T47D (cell line): ENCODE measurements at regions not wholly inside any gene's neighbourhood (a gene's known extent, or its start where the extent isn't known, plus 50 kb on each side); places are given as distances from the start of the nearest gene placed in this dataset.

Experiments
- DNase-seq, 2 experiments: peaks; one replicate each; pipeline versions ENCODE4 v3.0.0 to v3.0.0-alpha.2; 2011 to 2012; ENCODE audit warnings: low read depth in 1 of 2, low spot score in 1 of 2
- JUND ChIP-seq: IDR thresholded peaks from 2 replicates; pipeline ENCODE4 v1.6.1; 2012; ENCODE audit warnings: low read depth
- in situ Hi-C: cut with HindIII; loops from 2 replicates; pipeline ENCODE4 v1.10.0; 2016; ENCODE audit warnings: low sequenced_read_pairs, low pct_unique_long_range_greater_than_20kb

- in situ Hi-C loops = no loop called here
- TF ChIP-seq JUND = no peak
Measured at GRCh38 chr6:169970306-169970988, 219.0 kb downstream of the ERMARD start.

DNA sequence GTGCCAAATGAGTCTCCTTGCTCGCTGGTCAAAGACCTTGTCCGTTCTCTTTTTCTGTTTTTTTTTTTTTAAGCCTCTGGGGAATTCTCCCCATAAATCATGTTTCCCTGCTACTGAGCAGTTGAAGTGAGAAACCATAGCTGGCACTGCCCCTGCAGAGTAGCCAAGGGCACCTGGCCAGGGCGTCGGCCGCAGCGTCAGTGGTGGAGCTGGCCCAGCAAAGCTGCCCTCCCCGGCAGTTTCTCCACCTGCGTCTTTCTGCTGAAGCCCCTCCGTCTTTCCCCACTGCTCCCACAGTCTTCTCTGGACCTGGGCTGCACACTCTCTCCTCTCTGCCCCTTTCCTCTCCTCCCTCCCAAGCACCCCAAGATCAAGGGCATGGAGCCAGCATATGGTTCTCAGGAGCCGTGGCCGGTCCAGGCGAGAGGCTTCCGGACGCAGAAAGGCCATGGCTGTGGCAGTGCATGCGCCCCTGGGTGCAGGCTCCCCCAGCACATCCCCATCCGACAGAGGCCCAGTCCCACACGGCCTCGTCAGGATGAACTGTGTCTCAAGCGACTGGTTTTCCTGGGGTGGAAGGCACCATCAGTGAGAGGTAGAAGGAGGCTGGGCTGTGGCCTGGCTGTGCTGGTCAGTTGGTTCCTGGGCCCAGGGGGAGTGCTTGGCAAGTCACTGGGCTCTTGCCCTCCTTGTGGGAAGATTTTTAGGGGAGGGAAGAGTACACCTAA, 218.1 kb downstream of the ERMARD start:
- TF ChIP-seq JUND = no peak
- in situ Hi-C loops = no loop called here
- no peak for DNase-seq

More at GRCh38 chr6:169970306-169970988, 219.0 kb downstream of the ERMARD start:
- DNase-seq = no peak

DNA sequence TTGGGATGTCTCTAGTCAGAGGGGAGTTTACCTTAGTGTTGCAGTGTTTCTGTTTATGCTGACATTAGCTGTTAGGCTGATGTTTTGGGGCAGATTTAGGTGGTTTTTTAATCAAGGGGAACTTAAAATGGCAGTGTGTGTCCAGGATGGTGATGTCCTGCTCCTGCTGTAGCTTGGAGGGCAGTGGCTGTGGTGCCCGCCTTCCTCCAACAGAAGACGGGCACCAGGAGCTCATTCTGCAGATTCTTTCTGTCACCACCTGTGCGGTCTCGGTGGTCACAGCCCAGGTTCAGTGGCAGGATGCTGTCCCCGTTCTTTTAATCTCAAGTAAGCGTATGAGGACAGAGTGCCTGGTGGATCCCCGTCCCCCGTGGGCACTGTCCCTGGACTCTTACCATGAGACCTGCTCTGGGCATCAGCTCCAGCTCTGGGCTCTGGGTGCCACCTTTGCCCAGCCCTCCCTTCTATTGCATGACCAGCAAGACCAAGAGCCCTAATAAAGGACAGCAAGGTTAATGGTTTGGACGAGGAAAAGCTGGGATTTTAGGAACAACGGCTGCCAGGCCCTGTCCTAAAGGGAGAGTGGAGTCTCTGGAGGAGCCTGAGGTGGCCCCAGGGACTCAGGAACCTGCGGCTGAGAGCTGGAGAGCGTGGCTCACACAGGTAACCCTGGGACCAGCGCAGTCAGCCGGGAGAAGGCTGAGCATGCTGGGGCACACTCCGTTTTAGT, 217.3 kb downstream of the ERMARD start:
- in situ Hi-C loops = no loop called here
- TF ChIP-seq JUND = no peak
- DNase-seq = peak in 1 of 2 experiments; percentile 21

- no peak for DNase-seq
- no peak for TF ChIP-seq JUND
- in situ Hi-C loops = no loop called here
Measured at GRCh38 chr6:169967687-169968086, 216.3 kb downstream of the ERMARD start.

DNA sequence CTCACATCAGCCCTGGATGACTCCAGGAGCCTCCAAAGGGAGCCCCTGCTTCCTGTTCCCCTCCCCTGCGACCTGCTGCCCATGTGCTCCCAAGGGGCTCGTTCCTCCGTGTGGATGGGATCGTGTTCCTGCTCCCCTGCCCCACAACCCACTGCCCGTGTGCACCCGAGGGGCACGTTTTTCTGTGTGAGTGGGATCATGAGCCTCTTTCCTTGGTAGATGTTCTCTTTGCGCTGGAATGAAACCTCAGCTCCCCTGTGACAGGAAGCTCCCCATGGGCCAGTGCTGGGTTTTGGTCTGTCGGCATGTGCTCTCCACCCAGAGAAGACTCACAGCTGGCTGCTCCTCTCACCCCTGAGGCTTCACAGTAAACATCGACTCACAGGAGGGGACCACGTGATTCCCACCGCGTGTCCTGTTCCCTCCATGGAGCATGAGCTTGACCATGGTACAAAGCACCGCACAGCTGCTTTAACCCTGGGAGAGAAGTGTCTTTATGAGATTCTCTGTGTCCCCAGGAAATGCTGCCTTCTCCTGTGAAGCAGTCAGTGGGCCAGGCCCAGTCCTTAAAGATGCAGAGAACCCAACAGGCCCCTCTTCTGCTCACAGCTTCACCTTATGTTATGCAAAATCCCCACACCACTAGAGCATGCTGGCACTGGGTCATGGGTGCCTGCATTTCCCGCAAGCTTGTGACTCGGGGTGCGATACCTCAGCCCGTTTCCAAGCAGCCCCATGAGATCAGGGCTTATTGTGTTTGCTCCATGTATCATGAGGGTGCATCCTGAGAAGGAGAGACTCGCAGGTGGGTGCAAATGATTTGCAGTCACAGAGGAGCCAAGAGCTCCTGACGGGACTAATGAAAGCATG, 215.1 kb downstream of the ERMARD start:
- in situ Hi-C loops = no loop called here
- no peak for TF ChIP-seq JUND
- DNase-seq = no peak

GRCh38 chr6:169965657-169966311, 214.4 kb downstream of the ERMARD start:
- no peak for TF ChIP-seq JUND
- in situ Hi-C loops = no loop called here
- DNase-seq = no peak

GRCh38 chr6:169965239-169965638, 213.8 kb downstream of the ERMARD start:
- in situ Hi-C loops = no loop called here
- DNase-seq = no peak
- TF ChIP-seq JUND = no peak

- in situ Hi-C loops = no loop called here
- DNase-seq = no peak
- no peak for TF ChIP-seq JUND
Measured at GRCh38 chr6:169964486-169965180, 213.2 kb downstream of the ERMARD start.

- no peak for DNase-seq
- in situ Hi-C loops = no loop called here
- no peak for TF ChIP-seq JUND
Measured at GRCh38 chr6:169963581-169964297, 212.3 kb downstream of the ERMARD start.

GRCh38 chr6:169962604-169963469, 211.4 kb downstream of the ERMARD start:
- in situ Hi-C loops = no loop called here
- no peak for TF ChIP-seq JUND

More at GRCh38 chr6:169962604-169963469, 211.4 kb downstream of the ERMARD start:
- no peak for DNase-seq
